ENCODE measurements at regions not wholly inside any gene's neighbourhood (a gene's known extent, or its start where the extent isn't known, plus 50 kb on each side); places are given as distances from the start of the nearest gene placed in this dataset.

- no peaks in the 10 kb centered on the region for H3K9me3 ChIP-seq (ENCODE audit: control insufficient read depth in 1 of 2, insufficient read depth in 1 of 2, low read depth in 1 of 2, low read length in 2 of 2)
- CTCF ChIA-PET, result interaction anchor here (1.0 kb wide), 1 partner anchor 266 kb away, joined by 3 read pairs; no protein-coding TSS in a partner anchor
- no TSS peak for BruUV-seq (replicated peaks)
Observed at GRCh38 chr18:70462078-70462439, 173.2 kb downstream of the SOCS6 start.

DNA sequence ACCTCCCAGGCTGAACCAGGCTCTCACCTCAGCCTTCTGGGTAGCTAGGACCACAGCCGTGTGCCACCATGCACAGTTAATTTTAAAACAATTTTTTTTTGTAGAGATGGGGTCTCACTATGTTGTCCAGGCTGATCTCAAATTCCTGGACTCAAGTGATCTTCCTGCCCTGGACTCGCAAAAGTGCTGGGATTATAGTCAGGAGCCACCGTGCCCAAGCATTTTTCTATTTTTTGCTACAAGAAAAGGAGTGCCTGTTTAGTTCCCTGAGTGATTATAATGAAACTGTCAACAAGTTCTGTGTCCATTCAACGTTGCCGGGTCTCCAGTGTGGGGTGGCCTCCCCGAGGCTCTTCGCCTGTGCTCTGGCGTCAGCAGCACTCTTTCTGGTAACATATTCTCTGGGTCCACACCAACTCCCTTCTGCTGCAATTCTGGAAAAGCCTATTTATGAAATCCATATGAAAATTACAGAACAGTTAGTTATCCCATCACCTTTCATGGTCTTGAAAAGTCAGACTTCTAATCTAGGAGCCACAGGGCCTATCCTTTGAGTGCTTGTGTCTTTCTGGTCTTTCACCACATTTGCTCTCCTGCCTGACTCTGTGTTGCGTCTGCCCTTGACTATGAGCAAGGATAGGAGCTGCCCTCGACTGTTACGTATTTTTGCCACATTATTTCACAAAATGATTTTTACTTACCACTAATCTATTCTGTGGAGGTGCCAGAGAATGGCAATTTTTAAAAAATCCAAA is 172.7 kb downstream of the SOCS6 start:
- ChIA-PET RAD21 (ENCODE audit: low non-redundant PET in 1 of 2, low total read pairs in 2 of 2, uncharacterized antibody in 2 of 2, unreplicated experiment in 2 of 2) (no interaction called here), CTCF (interaction anchor here (1.0 kb wide), 1 partner anchor 266 kb away, joined by 3 read pairs; no protein-coding TSS in a partner anchor), POLR2A (no interaction called here)
- no peak overlapping the region for H3K9ac ChIP-seq (ENCODE audit: low read length)
- no peak overlapping the region for H3K4me3 ChIP-seq (replicated peaks in 1 of 2; ENCODE audit: low read depth in 1 of 2, low read length in 2 of 2)
- no peak overlapping the region for H2AFZ ChIP-seq (ENCODE audit: low read depth, low read length, poor library complexity, severe bottlenecking)
- no peaks in the 10 kb centered on the region for H3K27me3 ChIP-seq (ENCODE audit: insufficient read depth, low read length)
- no peaks in the 10 kb centered on the region for H3K9me3 ChIP-seq (ENCODE audit: control insufficient read depth in 1 of 2, insufficient read depth in 1 of 2, low read depth in 1 of 2, low read length in 2 of 2)
- no peaks in the 10 kb centered on the region for H4K20me1 ChIP-seq (ENCODE audit: insufficient read depth)
- ATAC-seq (no peak), DNase-seq (ENCODE audit: low read depth, low spot score) (no peak)
- H3K27ac ChIP-seq (ENCODE audit: low read depth, low read length), result no peak overlapping the region
- no peaks in the 10 kb centered on the region for H3K9me2 ChIP-seq (ENCODE audit: insufficient read depth)
- no peak overlapping the region for H3K4me2 ChIP-seq (ENCODE audit: low read length)
- BruUV-seq (replicated peaks), result no TSS peak
- intact Hi-C loops (cut with micrococcal nuclease), result no loop called here
- no peaks in the 10 kb centered on the region for H3K36me3 ChIP-seq (ENCODE audit: control insufficient read depth in 1 of 2, insufficient read depth in 2 of 2, low read length in 2 of 2)
- H3K79me2 ChIP-seq (ENCODE audit: insufficient read depth, low read length), result no peaks in the 10 kb centered on the region
- peaks cover 13% of the 10 kb centered on the region in 2 experiments for H3K4me1 ChIP-seq (ENCODE audit: control insufficient read depth in 1 of 2, insufficient read depth in 2 of 2, low read length in 2 of 2)
- no peak for TF ChIP-seq POLR2AphosphoS5 (IDR thresholded peaks at IDR 0.05; ENCODE audit: low read depth, low read length)
- no peak for TF ChIP-seq RAD21 (IDR thresholded peaks at IDR 0.05; ENCODE audit: low read depth)
- no peak for TF ChIP-seq SP1 (IDR thresholded peaks at IDR 0.05; ENCODE audit: low read depth)
- TF ChIP-seq EGR1 (IDR thresholded peaks at IDR 0.05; ENCODE audit: low read depth), result no peak
- TF ChIP-seq ZNF274 (IDR thresholded peaks at IDR 0.05; ENCODE audit: low read depth, low read length), result no peak
- TF ChIP-seq SIN3A (IDR thresholded peaks at IDR 0.05; ENCODE audit: low read depth), result no peak
- no peak for TF ChIP-seq MAX (IDR thresholded peaks at IDR 0.05)
- TF ChIP-seq POLR2A (IDR thresholded peaks at IDR 0.05; ENCODE audit: borderline replicate concordance, extremely low read depth, insufficient read depth, insufficient read length), result no peak
- no peak for TF ChIP-seq CBX3 (IDR thresholded peaks at IDR 0.05; ENCODE audit: low read depth)
- no peak for TF ChIP-seq FOSL1 (IDR thresholded peaks at IDR 0.05; ENCODE audit: low read depth)
- TF ChIP-seq, protein P1, sequence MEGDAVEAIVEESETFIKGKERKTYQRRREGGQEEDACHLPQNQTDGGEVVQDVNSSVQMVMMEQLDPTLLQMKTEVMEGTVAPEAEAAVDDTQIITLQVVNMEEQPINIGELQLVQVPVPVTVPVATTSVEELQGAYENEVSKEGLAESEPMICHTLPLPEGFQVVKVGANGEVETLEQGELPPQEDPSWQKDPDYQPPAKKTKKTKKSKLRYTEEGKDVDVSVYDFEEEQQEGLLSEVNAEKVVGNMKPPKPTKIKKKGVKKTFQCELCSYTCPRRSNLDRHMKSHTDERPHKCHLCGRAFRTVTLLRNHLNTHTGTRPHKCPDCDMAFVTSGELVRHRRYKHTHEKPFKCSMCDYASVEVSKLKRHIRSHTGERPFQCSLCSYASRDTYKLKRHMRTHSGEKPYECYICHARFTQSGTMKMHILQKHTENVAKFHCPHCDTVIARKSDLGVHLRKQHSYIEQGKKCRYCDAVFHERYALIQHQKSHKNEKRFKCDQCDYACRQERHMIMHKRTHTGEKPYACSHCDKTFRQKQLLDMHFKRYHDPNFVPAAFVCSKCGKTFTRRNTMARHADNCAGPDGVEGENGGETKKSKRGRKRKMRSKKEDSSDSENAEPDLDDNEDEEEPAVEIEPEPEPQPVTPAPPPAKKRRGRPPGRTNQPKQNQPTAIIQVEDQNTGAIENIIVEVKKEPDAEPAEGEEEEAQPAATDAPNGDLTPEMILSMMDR (IDR thresholded peaks at IDR 0.05 in 2 of 3, conservative IDR thresholded peaks at IDR 0.05 in 1 of 3; ENCODE audit: borderline replicate concordance in 1 of 3, insufficient read depth in 1 of 3, low read depth in 2 of 3, low read length in 2 of 3), result no peak

More at GRCh38 chr18:70462078-70462439, 173.2 kb downstream of the SOCS6 start:
- intact Hi-C loops (cut with micrococcal nuclease), result no loop called here
- POLR2A ChIA-PET, result interaction anchor here (0.6 kb wide), 1 partner anchor 277 kb away, joined by 3 read pairs; no protein-coding TSS in a partner anchor
- TF ChIP-seq MAX (IDR thresholded peaks at IDR 0.05) (no peak), ATF3 (IDR thresholded peaks at IDR 0.05) (no peak), YY1 (IDR thresholded peaks at IDR 0.05; ENCODE audit: extremely low read depth, insufficient replicate concordance, low read depth, low read length) (no peak), ZFX (IDR thresholded peaks at IDR 0.05) (no peak), ZNF274 (IDR thresholded peaks at IDR 0.05; ENCODE audit: low read depth, low read length) (no peak), CEBPB (IDR thresholded peaks at IDR 0.05; ENCODE audit: low read depth) (no peak), RAD21 (IDR thresholded peaks at IDR 0.05; ENCODE audit: low read depth) (no peak), CBX3 (IDR thresholded peaks at IDR 0.05; ENCODE audit: low read depth) (no peak)
- Histone ChIP-seq H4K20me1 (ENCODE audit: insufficient read depth) (no peaks in the 10 kb centered on the region), H3K27ac (ENCODE audit: low read depth, low read length) (no peak overlapping the region), H3K9me2 (ENCODE audit: insufficient read depth) (no peaks in the 10 kb centered on the region), H3K27me3 (ENCODE audit: insufficient read depth, low read length) (no peaks in the 10 kb centered on the region), H3K4me2 (ENCODE audit: low read length) (no peak overlapping the region), H2AFZ (ENCODE audit: low read depth, low read length, poor library complexity, severe bottlenecking) (no peak overlapping the region), H3K36me3 (ENCODE audit: control insufficient read depth in 1 of 2, insufficient read depth in 2 of 2, low read length in 2 of 2) (no peaks in the 10 kb centered on the region), H3K4me1 (ENCODE audit: control insufficient read depth in 1 of 2, insufficient read depth in 2 of 2, low read length in 2 of 2) (peaks cover 13% of the 10 kb centered on the region in 2 experiments), H3K4me3 (replicated peaks in 1 of 2; ENCODE audit: low read depth in 1 of 2, low read length in 2 of 2) (no peak overlapping the region), H3K9ac (ENCODE audit: low read length) (no peak overlapping the region), H3K79me2 (ENCODE audit: insufficient read depth, low read length) (no peaks in the 10 kb centered on the region)
- DNase-seq (ENCODE audit: low read depth, low spot score), result no peak
- ATAC-seq, result no peak
- RAD21 ChIA-PET (ENCODE audit: low non-redundant PET in 1 of 2, low total read pairs in 2 of 2, uncharacterized antibody in 2 of 2, unreplicated experiment in 2 of 2), result no interaction called here

Measured in HCT116 (cell line).